GM18511 (cell line): ENCODE measurements at regions not wholly inside any gene's neighbourhood (a gene's known extent, or its start where the extent isn't known, plus 50 kb on each side); places are given as distances from the start of the nearest gene placed in this dataset.

Source experiments
- ATAC-seq: cut with Tn5 transposase; IDR thresholded peaks from one replicate; pipeline ENCODE4 v1.9.1; 2021; ENCODE audit warnings: mild to moderate bottlenecking, moderate library complexity; ENCODE audit not compliant: unreplicated experiment

DNA sequence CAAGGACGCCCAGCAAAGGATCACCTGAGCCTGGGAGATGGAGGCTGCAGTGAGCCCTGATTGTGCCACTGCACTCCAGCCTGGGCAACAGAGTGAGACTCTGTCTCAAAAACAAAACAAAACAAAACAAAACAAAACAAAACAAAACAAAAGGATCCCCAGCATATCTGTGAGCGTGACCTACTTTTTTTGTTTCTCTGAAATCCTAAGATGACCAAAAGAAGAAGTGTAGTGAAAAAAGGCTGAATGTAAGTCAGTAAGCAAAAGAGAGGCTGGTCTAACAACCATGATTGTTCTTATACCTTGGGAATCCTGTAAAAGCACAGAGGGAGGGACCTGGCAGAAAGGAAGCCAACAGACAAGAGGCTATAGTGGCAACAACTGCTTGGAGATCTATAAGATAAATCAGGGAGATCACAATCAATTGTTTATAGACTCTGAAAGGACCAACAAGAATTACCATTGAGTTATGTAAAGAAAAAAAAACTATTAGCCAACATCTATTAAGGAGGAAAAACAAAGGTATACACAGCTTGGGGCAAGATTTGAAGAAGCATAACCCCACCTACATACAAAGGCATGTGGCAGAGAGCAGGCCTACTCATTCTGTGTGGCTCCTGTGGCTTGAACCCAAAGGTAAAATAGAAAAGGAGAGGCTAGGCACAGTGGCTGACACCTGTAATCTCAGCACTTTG is 255.2 kb upstream of the KLF14 start:
- ATAC-seq, result no peak

DNA sequence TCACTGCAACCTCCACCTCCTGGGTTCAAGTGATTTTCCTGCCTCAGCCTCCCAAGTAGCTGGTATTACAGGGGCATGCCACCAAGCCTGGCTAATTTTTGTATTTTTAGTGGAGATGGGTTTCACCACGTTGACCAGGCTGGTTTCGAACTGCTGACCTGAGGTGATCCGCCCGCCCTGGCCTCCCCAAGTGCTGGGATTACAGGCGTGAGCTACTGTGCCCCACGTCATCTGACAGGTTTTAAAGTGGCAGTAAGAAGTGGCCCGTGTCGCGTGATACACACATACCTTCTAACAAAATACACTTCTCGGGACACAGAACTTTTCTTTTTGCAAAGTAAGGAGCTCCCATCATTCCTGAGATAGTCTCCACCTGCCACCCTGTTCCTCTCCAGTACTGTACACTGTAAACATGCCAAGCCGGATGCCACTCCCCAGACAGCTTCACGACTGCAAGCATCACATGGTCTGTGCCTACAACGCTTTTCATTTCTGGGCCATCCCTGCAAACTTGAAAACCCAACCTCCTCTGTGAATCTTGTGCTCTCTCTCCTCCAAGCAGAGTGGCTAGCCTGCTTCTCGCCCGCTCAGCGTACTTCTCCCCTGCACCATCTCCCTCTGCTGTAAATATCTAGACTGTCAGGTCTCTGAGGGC is 256.3 kb upstream of the KLF14 start:
- no peak for ATAC-seq

DNA sequence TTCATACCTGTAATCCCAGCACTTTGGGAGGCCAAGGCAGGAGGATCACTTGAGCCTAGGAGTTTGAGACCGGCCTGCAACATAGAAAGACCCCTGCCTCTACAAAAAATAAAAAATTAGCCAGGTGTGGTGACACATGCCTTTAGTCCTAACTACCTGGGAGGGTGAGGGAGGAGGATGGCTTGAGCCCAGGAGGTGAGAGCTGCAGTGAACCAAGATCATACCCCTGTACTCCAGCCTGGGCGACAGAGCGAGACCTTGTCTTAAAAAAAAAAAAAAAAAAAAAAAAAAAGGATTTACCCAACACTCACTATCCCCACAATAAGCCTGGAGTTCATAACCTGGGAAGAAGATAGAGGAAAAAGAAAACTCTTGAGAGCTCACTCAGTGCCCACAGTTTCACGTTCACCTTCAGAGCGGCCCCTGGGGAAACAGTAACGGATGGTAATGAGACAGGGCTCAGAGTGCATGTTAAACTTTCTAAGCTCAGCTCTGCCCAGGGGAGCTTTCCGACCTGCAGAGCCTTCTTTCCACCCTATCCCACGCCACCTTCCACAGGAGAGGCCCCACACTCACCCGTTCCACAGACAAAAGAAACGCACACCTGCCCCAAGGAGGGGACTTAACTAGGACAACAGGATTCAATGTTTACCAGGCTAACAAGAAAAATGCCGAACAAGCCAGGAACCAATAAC is 259.8 kb upstream of the KLF14 start:
- ATAC-seq, result no peak

DNA sequence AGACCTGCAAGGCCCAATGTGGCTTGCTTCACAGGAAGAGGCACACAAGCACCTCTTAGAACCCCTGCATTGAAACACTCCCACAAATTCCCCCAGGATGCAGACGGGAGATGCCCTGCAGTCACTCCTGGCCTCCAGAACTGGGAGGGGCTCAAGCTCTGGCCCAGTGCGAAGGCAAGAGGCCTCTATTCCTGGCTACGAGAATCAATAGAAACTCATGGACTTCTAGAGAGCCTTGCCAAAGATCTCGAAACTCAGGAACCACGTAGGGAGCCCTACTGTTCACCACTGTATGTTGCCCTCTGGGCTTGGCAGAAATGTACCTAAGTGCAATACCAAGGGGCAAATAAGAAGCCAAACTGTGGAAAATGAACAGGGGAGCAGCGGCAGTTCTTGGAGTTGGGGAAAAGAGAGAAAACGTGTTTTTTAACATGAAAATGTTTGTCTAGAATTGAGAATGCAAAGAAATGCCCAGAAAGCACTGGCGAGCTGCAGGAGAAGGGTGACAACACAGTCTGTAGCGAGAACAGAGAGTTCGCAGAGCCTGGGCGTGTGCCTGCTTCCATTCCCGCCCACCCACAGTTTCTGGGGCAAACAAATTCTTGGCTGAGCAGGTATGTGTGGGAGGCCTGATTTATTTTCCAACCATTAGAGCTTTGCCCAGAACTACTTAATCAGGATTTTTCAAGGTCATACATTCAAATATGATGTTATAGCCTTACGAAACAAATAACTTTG is 260.5 kb upstream of the KLF14 start:
- no peak for ATAC-seq

DNA sequence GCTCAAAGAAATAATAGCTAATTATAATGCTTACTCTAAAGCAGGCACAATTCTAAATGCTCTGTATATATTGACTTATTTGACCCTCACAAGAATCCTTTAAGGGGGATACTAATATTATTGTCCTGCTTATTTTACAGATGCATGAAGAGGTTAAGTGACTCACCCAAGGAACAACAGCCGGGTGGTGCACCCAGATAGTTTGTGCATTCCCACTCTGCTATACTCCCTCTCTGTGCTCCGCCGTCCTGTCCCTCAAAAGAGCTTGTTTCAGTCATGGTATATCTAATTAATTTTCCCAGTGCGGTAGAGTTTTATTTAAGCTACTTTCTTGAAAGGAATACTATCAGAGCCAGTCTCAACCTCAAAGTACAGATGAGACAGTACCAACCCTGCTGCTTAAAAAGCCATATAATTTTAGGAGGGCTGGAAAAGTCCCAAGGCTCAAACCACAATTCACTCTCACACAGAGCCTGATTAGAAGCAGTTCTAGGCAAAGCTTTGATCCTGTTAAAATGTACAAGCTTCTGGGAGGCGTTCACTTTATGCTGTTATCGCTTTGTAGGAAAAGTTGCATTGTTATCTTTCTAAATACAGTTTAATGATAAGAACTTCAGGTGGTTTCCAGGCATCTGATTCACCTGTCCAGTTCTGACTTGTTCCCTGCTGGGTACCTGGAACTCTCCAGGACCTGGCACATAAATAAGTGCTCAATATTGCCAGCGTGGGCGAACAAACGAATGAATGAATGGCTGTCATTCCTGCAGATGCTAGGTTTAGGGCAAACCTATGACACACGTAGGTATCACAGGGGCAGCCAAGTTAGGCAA is 261.5 kb upstream of the KLF14 start:
- no peak for ATAC-seq

DNA sequence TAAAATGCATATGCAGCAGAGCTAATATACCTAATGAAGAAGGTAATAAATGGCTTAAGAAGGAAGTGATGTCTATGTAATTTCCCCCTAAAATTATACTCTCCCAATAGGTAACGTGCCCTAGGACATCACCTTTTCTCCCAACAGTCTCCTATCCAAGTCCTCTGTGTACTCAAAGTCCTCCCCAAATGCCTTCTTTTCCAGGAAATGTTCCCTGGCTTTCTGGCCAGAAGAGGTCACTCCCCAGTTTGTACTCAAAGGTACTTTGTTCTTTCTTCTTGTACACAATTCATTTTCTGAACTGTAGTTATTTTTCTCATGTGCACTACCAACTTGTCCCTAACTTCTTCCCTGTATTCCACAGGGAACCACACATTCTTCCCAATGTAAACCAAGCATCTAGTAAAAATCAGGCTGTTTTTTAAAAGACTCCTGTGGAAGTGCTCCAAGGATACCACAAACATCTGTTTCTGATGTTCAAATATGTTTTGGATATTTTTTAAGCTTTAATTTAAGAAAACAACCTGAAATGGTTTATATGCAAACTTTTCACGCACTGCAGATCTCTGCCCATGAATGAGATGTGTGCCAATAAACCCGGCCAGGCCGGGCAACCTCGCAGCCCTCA is 262.3 kb upstream of the KLF14 start:
- ATAC-seq, result no peak

DNA sequence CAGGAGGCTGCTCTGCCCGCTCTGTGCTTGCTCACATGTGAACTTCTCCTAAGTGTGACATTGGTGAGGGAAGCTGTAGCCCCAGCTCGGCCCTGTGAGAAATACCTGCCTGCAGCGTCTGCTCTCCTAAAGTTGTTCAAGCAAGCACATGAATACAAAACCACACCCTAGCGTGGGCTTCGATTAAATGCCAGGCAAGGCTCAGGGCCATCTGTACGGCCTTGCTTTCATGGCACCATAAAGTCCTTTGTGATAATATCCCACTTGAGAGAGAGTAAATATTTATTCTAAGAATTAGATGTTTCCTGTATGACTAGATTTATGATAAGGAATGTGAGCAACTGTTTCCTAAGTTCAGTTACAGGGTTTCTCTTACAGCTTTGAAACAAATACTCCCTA is 262.8 kb upstream of the KLF14 start:
- ATAC-seq, result no peak

DNA sequence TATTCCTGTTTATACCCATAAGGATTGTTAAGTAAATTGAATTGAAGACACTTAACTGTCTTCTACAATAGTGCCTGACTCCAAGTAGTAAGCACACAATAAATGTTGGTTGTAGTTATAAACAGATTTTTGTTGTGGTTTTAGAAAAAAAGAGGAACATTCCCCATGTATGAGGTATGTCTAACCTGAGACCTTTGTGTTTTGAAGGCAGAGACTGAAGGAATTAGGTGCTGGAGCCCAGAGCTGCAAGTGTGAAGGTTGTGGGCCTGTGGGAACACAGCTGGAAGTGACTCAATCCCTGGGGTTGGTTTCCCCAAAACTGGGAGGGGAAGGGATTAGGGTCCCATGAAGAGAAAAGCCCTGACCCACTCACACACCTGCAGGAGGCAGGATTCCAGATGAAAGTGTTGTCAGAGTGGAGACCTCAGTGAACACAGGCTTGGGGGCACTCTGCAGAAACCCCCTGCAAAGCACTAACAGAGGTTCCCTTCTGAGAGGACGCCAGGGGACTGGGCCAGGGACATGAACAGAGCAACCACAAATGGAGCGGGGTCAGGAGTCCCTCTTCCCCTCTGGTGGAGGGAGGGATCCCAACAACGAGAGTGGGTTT is 265.1 kb upstream of the KLF14 start:
- ATAC-seq, result no peak

DNA sequence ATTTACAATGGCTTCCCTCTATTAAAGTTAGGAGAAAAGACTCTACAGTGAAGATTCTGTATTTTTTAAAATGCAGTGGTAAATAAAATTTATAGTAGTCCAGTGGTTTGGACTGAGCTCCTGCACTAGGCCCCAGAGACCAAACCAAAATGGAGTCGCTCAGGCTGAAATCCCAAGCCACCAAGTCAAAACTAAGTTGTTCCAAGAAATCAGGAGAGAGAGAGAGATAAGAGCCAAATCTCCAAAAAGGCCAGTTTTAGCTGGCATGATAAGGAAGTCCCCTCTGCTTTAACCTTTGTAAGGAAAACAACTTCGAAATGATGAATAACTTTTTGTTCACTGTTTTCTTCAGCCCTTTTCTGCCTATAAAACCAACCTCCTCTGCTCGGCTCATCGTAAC is 265.9 kb upstream of the KLF14 start:
- ATAC-seq, result no peak

DNA sequence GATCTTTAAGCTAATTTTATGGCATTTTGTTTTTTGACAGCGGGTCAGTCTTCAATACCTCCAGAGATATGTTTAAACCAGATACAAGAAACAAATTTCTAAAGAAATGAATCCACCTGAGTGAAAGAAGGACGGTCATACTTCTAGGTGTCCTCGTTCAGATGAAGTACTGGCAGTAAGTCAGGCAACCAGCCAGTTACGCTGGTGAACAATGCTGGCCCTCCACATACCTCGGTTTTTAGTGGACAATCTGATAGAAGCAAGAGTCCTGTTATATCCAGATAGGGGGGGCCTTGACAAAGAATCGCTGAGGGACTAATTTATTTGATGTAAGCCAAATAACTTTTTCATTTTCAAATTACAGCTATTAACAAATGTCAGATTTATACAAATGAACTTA is 266.4 kb upstream of the KLF14 start:
- no peak for ATAC-seq

DNA sequence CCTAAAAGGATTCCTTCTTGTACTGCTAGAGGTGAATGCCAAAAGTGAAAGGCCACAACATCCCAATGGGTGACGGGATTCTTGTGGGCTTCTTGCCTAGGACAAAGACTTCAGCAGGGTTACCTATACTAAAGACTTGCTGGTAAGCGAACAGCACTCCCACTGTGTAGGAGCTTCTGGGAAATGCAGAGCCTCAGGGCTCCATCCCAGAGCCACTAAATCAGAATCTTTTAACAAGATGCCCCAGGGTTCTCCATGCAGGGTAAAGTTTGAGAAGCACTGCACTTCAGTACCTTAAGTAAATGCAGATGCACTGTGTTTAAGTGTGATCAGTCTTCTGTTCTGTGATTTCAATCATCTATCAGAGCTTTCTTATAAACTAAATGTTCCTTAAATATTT is 266.9 kb upstream of the KLF14 start:
- no peak for ATAC-seq

DNA sequence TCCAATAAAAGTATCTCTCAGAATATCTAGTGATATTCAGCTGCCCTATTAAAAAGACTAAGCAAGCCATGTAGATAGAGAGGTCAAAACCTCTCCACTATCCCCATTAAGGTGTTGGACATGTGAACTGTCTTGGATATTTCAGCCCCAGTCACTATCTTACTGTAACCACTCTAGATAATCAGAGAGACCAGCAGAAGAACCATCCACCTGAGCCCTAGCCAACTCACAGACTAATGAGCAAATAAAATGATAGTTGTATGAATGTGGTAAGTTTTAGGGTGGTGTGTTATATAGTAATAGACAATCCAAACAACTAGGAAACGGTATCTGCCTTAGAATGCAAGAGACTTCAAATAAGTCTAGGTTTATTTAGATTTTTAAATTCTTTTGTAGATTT is 268.6 kb upstream of the KLF14 start:
- ATAC-seq, result no peak

DNA sequence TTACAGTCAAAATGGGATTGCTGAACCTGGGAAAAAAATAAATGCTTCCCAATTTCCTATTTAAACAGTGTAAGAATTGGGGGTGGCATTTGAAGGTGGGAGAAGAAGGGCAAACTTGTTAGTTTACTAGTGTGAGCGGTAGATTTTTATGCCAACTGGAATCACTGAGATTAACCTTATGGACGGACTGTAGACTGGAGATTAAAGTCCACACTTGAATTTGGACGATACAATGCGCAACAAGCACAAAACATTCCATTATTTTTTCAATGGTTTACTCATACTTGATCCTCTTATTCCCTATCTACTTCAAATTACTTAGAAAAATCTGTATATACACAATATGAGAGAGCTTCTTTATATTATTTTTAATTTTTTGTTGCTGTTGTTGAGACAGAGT is 269.6 kb upstream of the KLF14 start:
- ATAC-seq, result no peak

DNA sequence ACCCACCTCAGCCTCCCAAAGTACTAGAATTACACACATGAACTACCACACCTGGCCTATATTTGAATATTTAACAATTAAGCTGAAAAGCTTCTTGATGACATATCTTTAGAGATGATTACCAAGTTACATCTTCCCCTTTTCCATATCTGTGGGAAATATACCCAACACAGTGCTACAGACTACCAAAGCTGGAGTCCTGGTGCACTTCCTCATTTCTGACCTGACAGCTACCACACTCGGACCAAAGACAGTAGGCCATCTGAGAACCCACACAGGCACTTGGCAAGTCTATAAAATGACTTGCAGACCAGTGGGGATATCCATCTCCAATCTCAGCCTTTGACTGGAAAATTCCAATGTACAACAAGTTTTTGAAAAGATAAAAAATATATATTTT is 270.4 kb upstream of the KLF14 start:
- no peak for ATAC-seq

DNA sequence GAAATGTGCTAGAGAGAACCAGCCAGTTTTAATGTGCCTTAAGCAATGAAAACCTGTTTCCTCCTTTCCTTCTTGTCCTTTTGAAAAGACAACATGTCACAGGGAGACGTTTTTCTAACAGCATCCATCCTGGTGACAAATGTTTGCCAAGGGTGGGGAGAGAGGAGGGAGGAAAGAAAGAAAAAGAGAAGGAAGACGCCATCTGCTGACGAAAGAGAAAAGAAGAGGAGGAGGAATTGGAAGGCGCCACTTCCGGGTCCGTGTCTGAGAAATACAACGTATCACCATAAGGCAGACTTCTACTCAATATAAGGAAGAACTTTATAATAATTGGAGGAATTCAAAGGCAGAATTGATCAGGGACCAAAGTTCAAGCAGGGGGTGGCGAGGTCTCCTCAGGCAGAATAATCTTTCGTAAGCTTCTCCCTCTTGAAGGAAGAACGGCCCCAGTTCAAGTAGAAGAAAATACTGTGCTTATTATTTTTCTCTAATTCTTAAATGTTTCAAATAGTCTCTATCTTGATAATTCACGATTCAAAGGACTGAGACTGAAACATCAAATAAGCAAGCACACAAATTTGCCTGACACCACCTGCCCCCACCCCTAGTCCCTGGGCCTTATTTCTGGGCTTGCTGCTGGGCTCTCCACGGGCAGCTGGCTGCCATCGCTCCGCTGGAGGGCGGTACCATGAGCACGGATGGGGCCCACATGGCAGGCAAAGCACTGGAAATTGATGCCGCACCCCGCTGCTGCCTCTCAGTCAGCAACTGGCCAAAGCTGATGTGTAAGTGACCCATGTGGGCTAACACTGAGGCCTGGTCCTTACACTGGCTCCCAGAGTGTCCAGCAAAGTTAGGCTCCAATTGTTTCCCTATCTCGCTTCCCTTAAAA is 273.7 kb upstream of the KLF14 start:
- ATAC-seq, result peak; percentile 55

DNA sequence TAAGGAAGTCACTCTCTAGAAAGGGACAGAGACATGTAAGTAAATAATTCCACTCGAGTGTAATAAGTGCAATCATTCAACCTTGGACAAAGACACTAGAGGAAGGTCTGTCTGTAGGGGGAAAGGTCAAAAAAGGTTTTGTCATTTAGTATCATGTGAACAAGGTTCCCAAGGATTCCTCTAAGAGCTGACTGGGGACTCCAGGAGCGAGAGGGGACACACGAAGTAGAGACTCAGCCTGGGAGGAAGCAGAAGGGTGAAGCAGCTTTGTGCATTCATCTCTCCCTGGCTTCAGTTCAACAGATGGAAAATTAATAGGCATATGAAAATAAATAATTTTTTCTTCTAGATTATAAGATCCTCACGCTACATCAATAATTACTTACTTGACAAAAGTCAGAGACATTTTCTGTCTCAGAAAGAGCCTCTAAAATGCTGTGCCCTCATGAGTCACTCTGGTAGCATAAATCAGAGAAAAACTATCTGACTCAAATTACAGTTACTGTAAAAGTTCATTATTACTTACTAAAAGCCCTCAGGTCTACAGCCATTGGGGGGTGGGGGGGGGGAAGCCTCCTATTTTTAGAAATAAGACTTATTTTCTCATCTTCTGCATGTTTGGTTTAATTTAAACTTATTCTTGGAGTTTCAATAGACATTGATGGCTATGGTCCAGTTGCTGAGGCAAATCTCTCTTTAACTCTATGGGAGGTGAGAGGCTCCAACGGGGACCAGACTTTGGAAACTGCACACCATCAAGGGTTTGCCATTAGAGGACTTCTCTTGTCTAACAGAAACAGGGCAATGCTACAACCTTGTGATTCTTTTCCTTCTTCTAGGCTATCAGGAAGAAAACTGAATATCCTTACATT is 275.1 kb upstream of the KLF14 start:
- no peak for ATAC-seq

DNA sequence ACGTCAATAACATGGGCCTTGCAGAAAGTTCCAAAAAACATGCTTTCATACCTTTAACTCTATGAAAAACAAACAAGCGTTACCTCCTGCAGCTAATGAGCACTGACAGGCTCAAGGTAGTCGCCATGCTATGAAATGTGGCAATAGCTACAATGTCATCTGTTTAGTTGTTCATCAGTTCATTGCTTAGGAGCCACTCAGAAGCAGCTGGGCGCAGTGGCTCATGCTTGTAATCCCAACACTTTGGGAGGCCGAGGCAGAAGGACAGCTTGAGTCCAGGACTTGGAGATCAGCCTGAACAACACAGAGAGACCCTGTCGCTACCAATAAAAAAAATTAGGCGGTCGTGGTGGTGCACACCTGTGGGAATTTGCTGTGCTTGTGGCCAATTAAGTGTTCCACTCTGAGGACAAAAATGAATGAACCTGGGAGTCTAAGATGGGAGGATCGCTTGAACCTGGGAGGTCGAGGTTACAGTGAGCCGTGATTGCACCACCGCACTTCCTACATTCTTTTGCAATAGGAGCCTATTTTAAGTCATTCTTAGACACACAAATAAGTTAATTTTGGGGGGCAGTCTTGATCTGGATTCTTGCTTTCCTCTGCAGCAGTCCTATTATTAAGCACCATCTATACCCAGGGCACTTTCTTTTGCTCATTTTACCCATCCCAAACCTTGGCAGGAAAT is 276.2 kb upstream of the KLF14 start:
- ATAC-seq, result no peak
